ENCODE measurements at regions not wholly inside any gene's neighbourhood (a gene's known extent, or its start where the extent isn't known, plus 50 kb on each side); places are given as distances from the start of the nearest gene placed in this dataset.

GRCh38 chrX:146186540-146186939, 368.9 kb downstream of the SLITRK2 start:
- no peaks in the 10 kb centered on the region for H3K9me3 ChIP-seq (ENCODE audit: low read depth)
- H3K79me2 ChIP-seq, result no peaks in the 10 kb centered on the region
- TF ChIP-seq EZH2phosphoT487 (IDR thresholded peaks at IDR 0.05; ENCODE audit: low read depth, severe bottlenecking, unreplicated experiment), result no peak
- no peak for DNase-seq (ENCODE audit: low spot score)
- no peak overlapping the region for H2AFZ ChIP-seq
- H3K4me3 ChIP-seq, result no peak overlapping the region
- no peak overlapping the region for H3K27ac ChIP-seq
- no peaks in the 10 kb centered on the region for H4K20me1 ChIP-seq (ENCODE audit: insufficient read depth, poor library complexity, severe bottlenecking)
- WGBS (ENCODE audit: low lambda C conversion rate, missing lambda C conversion rate), result 73% methylated on average over 5 of the region's 5 CpGs
- H3K36me3 ChIP-seq (replicated peaks; ENCODE audit: insufficient read depth, low read depth), result no peaks in the 10 kb centered on the region
- no peaks in the 10 kb centered on the region for H3K9me2 ChIP-seq (replicated peaks; ENCODE audit: insufficient read depth)
- H3K4me1 ChIP-seq (ENCODE audit: insufficient read depth), result no peaks in the 10 kb centered on the region
- H3K4me2 ChIP-seq, result no peak overlapping the region
- no peaks in the 10 kb centered on the region for H3K27me3 ChIP-seq

GRCh38 chrX:146189371-146189770, 371.7 kb downstream of the SLITRK2 start:
- WGBS (ENCODE audit: low lambda C conversion rate, missing lambda C conversion rate), result 22% methylated on average over 3 of the region's 3 CpGs
- Histone ChIP-seq H3K9me3 (ENCODE audit: low read depth) (no peaks in the 10 kb centered on the region), H3K79me2 (no peaks in the 10 kb centered on the region), H3K4me2 (no peak overlapping the region), H4K20me1 (ENCODE audit: insufficient read depth, poor library complexity, severe bottlenecking) (no peaks in the 10 kb centered on the region), H3K9me2 (replicated peaks; ENCODE audit: insufficient read depth) (no peaks in the 10 kb centered on the region), H3K27ac (no peak overlapping the region), H3K4me3 (no peak overlapping the region), H3K27me3 (no peaks in the 10 kb centered on the region), H3K36me3 (replicated peaks; ENCODE audit: insufficient read depth, low read depth) (no peaks in the 10 kb centered on the region), H3K4me1 (ENCODE audit: insufficient read depth) (no peaks in the 10 kb centered on the region), H2AFZ (no peak overlapping the region)
- DNase-seq (ENCODE audit: low spot score), result no peak
- TF ChIP-seq, protein P1, sequence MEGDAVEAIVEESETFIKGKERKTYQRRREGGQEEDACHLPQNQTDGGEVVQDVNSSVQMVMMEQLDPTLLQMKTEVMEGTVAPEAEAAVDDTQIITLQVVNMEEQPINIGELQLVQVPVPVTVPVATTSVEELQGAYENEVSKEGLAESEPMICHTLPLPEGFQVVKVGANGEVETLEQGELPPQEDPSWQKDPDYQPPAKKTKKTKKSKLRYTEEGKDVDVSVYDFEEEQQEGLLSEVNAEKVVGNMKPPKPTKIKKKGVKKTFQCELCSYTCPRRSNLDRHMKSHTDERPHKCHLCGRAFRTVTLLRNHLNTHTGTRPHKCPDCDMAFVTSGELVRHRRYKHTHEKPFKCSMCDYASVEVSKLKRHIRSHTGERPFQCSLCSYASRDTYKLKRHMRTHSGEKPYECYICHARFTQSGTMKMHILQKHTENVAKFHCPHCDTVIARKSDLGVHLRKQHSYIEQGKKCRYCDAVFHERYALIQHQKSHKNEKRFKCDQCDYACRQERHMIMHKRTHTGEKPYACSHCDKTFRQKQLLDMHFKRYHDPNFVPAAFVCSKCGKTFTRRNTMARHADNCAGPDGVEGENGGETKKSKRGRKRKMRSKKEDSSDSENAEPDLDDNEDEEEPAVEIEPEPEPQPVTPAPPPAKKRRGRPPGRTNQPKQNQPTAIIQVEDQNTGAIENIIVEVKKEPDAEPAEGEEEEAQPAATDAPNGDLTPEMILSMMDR (IDR thresholded peaks at IDR 0.05; ENCODE audit: poor library complexity), result no peak
- no peak for TF ChIP-seq EZH2phosphoT487 (IDR thresholded peaks at IDR 0.05; ENCODE audit: low read depth, severe bottlenecking, unreplicated experiment)
- no peak for TF ChIP-seq EZH2 (IDR thresholded peaks at IDR 0.05; ENCODE audit: borderline replicate concordance)

- Histone ChIP-seq H3K4me2 (no peak overlapping the region), H3K27ac (no peak overlapping the region), H3K27me3 (no peaks in the 10 kb centered on the region), H3K4me1 (ENCODE audit: insufficient read depth) (no peaks in the 10 kb centered on the region), H3K9me2 (replicated peaks; ENCODE audit: insufficient read depth) (no peaks in the 10 kb centered on the region), H2AFZ (no peak overlapping the region), H3K4me3 (no peak overlapping the region), H4K20me1 (ENCODE audit: insufficient read depth, poor library complexity, severe bottlenecking) (no peaks in the 10 kb centered on the region), H3K36me3 (replicated peaks; ENCODE audit: insufficient read depth, low read depth) (no peaks in the 10 kb centered on the region), H3K9me3 (ENCODE audit: low read depth) (no peaks in the 10 kb centered on the region), H3K79me2 (no peaks in the 10 kb centered on the region)
- 58% methylated on average over 4 of the region's 4 CpGs for WGBS (ENCODE audit: low lambda C conversion rate, missing lambda C conversion rate)
- DNase-seq (ENCODE audit: low spot score), result no peak
- TF ChIP-seq EZH2 (IDR thresholded peaks at IDR 0.05; ENCODE audit: borderline replicate concordance) (no peak), EZH2phosphoT487 (IDR thresholded peaks at IDR 0.05; ENCODE audit: low read depth, severe bottlenecking, unreplicated experiment) (no peak)
- TF ChIP-seq, protein P1 (IDR thresholded peaks at IDR 0.05; ENCODE audit: poor library complexity), result no peak
These were observed 391.2 kb downstream of the SLITRK2 start for GRCh38 chrX:146208821-146209220.

DNA sequence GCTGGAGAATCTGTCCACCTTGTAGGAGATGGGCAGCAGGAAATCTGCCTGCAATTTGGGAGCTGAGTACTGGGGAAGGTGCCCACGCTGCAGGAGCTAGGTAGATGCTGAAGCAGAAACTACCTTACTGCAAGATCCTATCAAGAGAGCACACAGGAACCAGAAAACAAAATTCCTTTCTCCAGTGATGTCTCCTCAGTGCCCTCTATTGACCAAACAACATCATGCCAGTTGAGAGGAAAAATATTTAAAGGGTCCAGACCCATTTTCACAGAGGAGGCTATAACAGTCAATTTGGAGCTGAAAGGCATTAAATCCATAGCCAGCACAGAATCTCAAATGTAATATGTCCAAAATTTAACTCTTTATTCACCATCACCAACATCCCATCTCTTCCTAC, 406.8 kb downstream of the SLITRK2 start:
- H2AFZ ChIP-seq, result no peak overlapping the region
- no peaks in the 10 kb centered on the region for H3K27me3 ChIP-seq
- peak; percentile 5 for DNase-seq (ENCODE audit: low spot score)
- no peaks in the 10 kb centered on the region for H3K9me2 ChIP-seq (replicated peaks; ENCODE audit: insufficient read depth)
- no peaks in the 10 kb centered on the region for H3K4me1 ChIP-seq (ENCODE audit: insufficient read depth)
- H3K9me3 ChIP-seq (ENCODE audit: low read depth), result no peaks in the 10 kb centered on the region
- no peak overlapping the region for H3K27ac ChIP-seq
- no peaks in the 10 kb centered on the region for H3K36me3 ChIP-seq (replicated peaks; ENCODE audit: insufficient read depth, low read depth)
- H3K4me2 ChIP-seq, result no peak overlapping the region
- H4K20me1 ChIP-seq (ENCODE audit: insufficient read depth, poor library complexity, severe bottlenecking), result no peaks in the 10 kb centered on the region
- no peaks in the 10 kb centered on the region for H3K79me2 ChIP-seq
- WGBS (ENCODE audit: low lambda C conversion rate, missing lambda C conversion rate), result 46% methylated on average over 1 of the region's 1 CpG
- no peak overlapping the region for H3K4me3 ChIP-seq
- TF ChIP-seq, protein P1 (IDR thresholded peaks at IDR 0.05; ENCODE audit: poor library complexity), result peak; percentile 40
- no peak for TF ChIP-seq EZH2phosphoT487 (IDR thresholded peaks at IDR 0.05; ENCODE audit: low read depth, severe bottlenecking, unreplicated experiment)

Measured in hepatocyte (in vitro differentiated cells).